ENCODE measurements at regions not wholly inside any gene's neighbourhood (a gene's known extent, or its start where the extent isn't known, plus 50 kb on each side); places are given as distances from the start of the nearest gene placed in this dataset.
"Not testable (repeated sequence)": the region's sequence is repeated elsewhere in the genome, so short reads cannot be mapped to it uniquely, and the experiment has no call there.

DNA sequence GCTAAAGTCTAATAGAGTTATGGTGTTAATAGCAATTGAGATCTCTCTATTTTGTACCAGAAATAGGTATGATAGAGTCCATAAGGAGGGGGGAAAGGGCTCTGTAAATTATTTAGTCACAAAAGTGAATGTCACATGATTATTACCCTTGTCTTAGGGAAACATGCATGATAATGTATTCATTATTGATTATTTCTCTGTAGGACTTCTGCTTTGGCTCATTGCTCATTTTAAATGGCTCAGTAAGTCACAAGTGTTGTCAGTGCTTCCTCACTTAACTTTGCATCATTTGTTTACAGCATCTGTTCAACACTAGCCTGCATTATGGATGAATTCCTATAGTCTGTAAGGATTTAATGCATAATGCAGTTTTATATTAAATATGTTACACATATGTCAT is 788.8 kb upstream of the EDIL3 start:
- no peak for DNase-seq

DNA sequence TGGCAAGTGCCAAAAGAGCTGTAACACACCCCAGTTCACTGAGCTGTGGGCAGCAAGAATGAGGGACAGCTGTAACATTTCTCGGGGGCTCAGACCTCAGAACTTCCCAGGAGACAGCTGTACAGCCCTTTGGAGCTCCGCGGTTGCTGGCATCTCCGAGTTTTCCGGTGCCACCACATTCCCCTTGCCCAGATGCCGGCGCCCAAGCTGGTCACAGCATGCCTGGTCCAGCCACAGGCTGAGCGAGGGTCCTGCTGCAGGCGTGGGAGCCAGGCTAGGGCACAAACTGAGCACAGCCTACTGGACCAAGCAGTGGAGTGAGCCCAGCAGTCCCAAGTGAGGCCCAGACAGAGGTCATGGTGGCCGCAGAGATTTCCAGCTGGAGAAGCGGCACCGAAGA is 797.7 kb upstream of the EDIL3 start:
- no peak for DNase-seq

GRCh38 chr5:85204289-85204688 is 819.6 kb upstream of the EDIL3 start:
- DNase-seq = no peak

GRCh38 chr5:85205430-85205829 is 820.8 kb upstream of the EDIL3 start:
- no peak for DNase-seq

GRCh38 chr5:85225388-85225787 is 840.7 kb upstream of the EDIL3 start:
- no peak for DNase-seq

DNA sequence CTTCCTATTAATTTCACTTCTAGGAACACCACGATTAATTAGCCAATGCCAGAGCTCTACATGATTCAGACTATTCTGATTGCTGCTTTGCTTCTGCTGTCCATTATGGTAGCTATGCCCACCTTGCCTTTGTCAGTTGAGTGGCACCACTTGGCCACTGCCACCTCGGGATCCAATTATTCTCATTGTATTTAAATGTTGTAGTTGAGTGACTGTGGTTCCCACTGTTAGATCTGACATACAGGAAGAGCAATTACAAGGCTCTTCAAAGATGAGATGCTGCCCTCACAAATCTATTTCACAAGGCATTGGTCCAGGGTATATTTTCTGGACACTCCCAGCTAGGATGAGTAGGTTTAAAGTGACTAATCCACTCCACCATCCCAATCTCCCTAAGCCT is 864.5 kb upstream of the EDIL3 start:
- DNase-seq = no peak

DNA sequence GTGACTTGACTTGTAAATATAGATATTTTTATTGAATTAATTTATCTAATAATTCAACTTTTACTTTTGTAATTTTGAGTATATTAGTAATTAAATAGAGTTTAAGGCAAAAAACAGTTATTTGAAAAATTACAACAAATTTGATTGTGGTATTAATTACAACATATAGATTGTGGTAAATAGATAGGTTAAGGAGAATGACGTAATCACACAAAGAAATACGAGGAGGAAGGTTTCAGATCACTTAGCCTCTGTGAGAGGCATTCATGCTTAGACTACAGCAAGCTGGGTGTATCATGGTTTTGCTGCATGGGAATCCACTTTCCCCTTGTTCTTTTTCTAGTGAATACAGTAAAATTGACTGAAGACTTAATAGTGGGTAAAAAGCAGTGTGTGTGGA is 878.4 kb upstream of the EDIL3 start:
- no peak for DNase-seq

DNA sequence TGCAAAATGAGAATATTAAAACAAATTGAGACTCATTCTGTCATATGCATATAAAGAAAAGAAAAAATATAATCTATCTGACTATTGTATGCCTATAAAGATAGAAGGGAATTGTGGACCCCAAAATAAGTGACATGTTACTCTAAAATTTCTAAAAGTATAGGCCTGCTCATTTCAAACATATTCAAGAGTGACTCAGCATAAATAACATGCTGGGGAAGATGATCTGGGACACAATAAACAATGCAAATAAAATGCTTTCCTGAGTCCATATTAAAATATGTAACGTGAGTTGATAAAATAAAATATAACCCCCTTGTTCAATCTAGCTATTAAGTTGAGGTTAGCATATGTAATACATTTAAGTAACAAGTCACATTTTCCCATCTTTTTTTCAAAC is 882.0 kb upstream of the EDIL3 start:
- no peak for DNase-seq

DNA sequence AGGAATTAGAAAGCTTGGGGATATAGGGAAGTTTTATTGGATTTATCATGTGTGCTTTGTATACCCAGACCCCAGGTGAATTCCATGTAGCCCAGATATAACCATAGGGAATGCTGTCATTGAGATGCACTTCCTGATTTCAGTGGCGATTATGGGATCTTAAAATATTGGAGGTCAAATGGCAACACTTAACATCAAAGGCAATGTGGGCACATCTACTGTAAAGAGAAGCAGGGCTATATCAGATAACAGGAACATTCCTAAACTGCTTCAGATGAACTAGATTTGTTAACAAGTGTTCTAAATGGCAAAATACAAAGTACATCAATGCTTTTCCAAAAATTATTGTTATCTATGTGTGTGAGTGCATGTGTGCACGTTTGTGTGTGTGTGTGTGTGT is 883.5 kb upstream of the EDIL3 start:
- no peak for DNase-seq

DNA sequence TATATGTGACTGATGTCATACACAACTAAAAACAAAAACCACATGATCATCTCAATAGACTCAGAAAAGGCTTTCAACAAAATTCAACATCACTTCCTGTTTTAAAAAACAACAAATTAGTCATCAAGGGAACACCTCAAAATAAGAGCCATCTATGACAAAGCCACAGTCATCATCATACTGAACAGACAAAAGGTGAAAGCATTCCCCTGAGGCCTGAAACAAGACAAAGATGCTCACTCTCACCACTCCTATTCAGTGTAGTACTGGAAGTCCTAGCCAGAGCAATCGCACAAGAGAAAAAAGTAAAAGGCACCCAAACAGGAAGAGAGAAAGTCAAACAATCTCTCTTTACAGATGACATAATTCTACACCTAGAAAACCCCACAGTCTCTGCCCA is 893.5 kb upstream of the EDIL3 start:
- no peak for DNase-seq

- no peak for DNase-seq
Measured at GRCh38 chr5:85288914-85289313, 904.2 kb upstream of the EDIL3 start.

DNA sequence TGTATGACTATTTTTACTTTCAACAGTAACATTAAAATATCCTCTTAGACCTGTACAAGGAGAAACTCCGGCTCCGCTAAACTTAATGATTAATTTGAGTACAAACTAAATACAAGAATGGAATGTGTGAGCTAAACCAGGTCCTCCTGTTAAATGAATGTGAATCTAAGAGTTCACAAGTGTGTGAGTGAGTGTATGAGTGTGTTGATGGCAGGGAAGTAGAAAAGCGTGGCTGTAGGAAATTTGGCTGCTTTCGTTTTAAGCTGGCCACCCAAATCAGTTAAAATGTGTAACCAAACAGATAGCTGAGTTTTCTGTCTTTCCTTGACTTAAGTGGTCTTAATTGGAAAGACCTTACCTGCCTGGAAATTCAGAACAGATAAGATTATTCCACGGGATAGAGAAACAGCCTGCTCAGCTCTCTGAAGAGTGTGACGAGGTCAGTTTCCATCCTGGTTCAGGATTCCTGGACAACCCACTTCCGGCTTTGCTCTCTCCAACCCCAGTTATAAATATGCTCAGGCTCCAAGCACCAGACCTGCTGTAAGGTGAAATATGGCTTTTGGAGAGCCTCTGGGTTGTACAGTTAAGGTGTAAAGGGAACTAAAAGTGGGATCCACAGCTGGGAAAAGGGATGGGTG is 908.6 kb upstream of the EDIL3 start:
- DNase-seq = no peak

DNA sequence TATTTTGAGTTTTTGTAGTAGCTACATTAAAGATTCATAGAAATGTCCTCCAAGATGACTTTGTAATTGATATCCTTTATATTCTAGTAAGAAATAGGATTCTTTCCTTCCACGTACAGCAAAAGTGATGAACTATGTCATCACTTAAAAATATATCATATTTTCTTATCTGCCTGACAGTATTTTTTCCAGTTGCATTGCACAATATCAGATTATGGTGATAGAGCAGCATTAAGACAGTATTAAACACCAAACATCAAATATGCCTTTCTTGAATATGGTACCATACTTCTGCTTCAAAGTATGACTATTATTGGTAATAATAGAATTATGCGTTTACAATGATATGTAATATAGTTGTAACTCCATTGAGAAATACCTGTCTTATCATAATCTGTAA is 919.8 kb upstream of the EDIL3 start:
- DNase-seq = no peak

DNA sequence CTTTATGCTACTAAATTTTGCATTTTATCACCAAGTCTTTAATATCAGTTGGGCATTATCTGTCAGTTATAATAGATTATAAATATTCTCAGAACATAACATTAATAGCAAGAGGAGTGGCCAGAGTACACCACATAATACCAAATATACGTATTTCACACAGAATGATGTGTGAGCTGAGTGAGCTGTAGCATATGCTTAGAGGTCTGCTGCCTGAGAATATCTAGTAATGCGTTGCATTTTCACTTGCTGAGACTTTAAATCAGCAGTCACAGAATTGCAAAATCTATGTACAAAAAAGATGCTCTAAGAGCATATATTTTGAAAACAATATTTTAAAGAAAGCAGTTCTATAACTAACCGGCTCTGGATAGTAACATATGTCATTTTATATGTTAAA is 921.1 kb upstream of the EDIL3 start:
- no peak for DNase-seq

DNA sequence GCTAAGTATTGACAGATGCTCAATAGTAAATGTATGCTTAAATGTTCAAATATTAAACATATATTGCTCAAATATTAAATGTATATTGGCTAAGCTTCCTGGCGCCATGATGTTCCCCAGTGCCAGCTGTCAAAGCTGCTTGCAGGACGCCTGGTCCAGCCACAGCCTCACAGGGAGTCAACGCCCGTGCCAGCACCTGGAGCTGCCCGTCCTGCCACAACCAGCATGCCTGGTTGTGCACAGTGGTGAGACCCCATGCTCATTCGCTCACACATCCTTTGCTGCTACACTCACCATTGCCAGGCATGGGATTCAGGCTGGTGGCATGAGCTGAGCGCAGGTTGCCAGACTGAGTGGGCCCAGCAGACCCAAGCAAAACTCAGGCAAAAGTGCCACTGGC is 926.9 kb upstream of the EDIL3 start:
- no peak for DNase-seq

DNA sequence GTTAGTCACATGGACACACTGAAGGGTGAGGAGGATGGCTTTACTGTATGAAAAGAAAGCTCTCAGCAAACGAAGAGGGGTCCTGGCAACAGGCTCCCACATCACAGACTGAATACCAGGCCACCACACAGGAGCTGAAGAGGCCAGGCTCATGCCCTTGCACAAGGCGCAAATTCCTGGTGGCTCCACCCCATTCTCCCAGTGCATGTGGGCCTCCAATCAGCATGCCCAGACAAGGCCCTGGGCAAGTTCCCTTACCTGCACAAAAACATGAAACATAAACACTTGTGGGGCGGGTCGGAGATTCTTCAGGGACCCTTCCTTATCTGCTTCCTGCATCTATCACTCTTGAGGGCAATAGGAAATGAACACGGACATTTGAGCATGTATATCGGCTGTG is 935.8 kb upstream of the EDIL3 start:
- no peak for DNase-seq

DNA sequence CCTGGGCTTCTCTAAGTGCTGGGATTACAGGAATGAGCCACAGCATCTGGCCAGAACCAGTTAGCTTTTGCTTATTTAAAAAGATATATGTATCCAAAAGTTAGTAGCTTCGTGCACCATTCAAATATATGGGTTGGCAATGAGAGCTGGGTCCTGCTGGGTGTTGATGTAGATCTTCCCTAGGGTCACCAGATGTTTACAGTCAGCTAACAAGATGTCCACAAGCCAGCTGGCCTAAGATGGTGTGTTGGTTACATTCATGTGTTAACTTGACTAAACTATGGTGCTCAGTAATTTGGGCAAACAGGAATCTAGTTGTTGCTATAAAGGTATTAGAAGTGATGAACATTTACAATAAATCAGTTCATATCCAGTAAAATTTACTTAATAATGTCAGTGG is 948.6 kb upstream of the EDIL3 start:
- DNase-seq = no peak

- DNase-seq = no peak
Measured at GRCh38 chr5:85337435-85337834, 952.8 kb upstream of the EDIL3 start.

DNA sequence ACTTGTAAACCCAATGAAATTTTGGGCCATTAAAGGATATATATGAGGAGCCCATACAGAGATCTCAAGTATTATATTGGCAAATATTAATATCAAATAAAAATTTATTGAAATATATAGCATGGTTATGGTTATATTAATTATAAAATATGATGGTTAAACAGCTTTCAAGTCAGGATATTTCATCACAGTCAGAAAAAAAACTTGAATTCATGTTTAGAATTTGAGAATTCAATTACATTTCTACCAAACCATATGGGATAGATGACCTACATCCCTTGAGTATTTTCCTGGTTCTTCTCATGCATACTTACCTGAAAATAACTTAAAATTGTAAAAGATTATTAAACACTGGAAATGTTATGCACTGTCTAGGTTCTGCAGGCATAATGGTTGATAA is 956.1 kb upstream of the EDIL3 start:
- DNase-seq = no peak

DNA sequence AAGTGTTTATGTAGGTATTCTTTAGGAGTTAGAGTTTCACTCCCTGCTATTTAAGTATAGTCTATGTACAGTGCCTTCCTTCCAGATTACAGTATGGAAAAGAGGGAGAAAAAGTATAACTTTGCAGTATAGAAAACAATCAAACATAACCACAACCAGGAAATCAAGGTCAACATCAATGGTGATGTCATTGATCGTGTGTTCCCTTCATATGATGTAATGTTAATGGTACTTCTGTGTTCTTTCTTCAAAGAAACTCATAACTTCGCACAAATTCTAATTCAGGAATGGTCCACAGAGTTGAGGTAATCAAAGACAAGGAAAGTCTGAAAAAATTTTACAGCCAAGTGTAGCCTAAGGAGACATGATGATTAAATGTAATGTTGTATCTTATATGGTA is 961.1 kb upstream of the EDIL3 start:
- DNase-seq = no peak

GRCh38 chr5:85357309-85357708 is 972.6 kb upstream of the EDIL3 start:
- DNase-seq = no peak

DNA sequence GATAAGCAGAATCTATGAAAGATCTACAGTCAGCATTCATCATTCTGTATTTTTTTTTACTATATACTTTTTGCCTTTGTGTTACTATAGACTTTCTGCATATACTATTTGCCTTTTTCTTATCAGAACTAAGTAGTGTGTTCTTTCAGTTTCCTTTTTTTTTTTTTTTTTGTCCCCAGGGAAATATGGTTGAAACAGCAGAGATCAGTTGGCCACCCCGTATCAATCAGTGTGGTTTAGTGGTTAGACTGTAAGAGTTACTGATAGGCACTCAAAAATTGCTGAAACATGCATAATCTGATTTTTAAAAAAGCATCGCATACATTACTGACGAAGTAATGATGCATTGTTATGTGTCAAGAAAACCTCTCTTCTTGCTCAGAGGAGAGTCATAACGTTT is 990.8 kb upstream of the EDIL3 start:
- no peak for DNase-seq

GRCh38 chr5:85388770-85389169 is 1004.1 kb upstream of the EDIL3 start:
- DNase-seq = no peak

DNA sequence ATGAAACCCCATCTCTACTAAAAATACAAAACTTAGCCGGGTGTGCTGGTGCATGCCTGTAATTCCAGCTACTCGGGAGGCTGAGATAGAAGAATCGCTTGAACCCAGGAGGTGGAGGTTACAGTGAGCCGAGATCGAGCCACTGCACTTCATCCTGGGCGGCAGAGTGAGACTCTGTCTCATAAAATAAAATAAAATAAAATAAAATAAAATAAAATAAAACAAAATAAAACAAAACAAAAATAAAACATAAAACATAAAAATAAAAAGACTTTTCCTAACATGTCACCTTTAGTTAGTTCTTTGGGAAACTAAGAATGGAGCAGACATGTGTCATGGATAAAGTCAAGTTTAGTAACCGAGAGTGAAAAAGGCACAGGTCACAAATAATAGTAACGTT is 1007.6 kb upstream of the EDIL3 start:
- DNase-seq = not testable (repeated sequence)

DNA sequence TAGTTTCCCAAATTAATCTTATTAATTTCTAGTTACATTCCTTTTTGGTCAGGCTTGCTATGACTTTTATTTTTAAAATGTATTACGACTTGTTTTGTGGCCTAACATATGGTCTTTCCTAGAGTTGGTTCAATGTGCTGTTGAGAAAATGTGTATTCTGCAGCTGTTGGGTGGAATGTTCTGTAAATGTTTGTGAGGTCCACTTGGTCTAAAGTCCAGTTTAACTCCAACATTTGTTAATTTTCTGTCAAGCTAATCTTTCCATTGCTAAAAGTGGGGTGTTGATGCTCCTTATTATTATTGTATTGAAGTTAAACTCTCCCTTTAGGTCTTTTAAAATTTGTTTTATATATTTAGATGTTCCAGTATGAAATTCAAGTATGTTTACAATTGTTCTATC is 1010.8 kb upstream of the EDIL3 start:
- DNase-seq = no peak

GRCh38 chr5:85397451-85397850 is 1012.8 kb upstream of the EDIL3 start:
- DNase-seq = no peak

All from NCI-H146 (cell line).